CD4-positive, alpha-beta T cell treated with Interleukin-15 for 4 hours (primary cell): ENCODE measurements at regions not wholly inside any gene's neighbourhood (a gene's known extent, or its start where the extent isn't known, plus 50 kb on each side); places are given as distances from the start of the nearest gene placed in this dataset.

ENCODE experiments used
- DNase-seq: peaks from one replicate; pipeline ENCODE4 v3.0.0-alpha.2; 2020; ENCODE audit warnings: low spot score

DNA sequence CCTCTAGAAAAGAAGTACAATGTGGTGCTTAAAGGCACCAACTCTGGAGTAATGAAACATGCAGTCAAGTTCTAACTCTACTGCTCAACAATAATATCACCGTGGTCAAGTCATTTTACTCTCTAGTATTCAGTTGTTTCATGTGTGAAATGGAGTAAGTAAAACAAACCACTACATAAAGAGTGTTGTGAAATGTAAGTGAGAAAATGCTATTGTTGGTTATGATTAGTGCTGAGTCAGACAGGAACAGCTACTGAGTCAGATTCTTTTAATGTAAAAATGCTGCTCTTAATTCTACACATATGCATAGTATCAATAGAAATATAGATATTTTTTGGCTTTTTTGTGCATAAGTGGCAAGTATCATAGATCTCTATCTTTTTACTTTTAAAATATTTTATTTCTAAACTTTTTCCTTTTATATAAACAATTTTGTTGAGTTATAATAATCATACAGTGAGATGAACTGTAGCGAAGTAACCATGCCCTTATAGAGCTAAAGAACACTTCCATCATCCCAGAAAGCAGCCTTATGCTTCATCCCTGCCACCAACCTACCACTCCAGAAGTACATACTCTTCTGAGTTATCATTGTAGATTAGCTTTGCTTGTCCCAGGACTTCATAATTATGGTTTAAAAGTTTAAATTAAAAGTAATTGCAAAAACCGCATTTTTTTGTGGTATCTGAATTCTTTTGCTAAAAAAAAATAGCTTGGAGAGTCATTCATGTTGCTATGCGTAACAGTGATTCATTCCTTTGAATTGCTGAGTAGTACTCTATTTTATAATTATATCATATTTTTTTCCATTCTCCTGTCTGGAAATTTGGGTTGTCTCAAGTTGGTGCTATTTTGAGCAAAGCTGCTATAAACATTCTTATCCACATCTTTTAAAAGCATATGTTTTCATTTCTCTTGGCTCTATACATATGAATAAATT, 548.2 kb upstream of the CLINT1 start:
- DNase-seq, result no peak

DNA sequence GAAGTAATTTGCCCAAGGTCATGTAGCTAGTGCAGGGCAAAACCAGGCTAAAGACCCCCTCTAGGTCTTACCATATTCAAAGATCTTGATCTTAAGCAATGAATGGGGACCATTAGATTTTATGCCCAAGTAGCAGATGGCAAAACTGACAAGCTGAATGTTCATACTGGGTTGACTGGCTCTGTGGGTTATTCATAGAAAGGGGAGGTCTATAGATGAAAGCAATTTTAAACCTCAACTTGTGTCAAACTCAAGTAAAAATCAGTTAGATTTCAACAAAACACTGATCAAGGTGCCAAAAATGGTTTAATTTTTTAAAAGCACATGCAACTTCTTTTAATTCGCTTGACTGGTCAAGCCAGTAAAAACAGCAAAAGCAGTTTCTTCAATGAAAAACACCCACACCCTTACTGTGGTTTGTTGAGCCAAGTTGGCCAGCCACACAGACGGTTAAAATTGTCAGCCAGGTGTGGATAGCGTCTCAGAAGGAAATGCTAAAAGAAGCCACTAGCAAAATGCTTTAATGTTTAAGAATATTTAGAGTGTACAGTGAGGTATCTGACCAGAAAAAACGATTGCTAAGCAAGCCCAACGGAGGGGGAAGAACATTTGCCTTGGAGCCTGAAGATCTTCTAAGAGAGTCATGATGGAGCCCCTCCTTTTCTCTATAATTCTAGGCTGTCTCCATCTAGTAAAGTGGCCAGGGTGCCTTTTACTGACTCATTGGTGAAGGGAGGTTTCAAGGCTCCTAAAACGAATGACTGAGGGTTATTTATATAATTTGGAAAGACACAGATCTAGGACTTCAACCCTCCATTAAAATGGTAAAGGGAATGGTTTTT, 539.6 kb upstream of the CLINT1 start:
- DNase-seq, result no peak

DNA sequence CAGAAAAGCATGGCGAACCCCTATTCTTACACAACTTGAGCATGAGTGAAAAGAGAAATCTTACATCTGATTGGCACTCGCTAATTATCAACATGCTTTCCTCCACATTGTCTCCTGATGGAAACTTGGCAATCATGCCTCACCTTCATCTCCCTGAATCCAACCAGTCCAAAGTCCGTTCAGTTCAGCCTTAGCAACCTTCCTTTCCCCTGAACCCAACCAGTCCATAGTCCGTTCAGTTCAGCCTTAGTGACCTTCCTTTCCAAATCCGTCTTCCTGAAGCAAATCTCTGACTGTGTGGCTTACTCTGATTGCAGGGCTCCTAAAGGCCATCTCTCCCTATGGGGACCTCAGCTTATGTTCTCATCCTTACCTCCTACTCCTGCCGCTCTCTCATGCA, 538.3 kb upstream of the CLINT1 start:
- no peak for DNase-seq

DNA sequence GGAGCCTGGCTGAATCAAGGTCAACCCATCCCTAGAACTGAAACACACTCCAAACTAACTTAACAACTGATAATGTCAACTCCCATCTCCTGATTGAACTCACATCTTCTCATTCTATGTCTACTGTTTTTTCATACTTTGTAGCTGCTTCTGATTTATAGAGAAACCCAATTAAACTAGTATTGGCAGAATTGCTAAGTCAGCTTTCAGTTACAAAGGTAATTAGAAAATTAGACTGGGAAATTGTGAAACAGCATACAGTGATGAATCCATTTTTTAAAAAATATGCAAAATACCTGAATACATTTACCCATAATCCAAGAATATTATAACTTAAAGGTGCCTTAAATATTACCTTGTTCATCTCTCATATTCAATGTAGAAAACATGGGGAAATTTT, 535.2 kb upstream of the CLINT1 start:
- no peak for DNase-seq

DNA sequence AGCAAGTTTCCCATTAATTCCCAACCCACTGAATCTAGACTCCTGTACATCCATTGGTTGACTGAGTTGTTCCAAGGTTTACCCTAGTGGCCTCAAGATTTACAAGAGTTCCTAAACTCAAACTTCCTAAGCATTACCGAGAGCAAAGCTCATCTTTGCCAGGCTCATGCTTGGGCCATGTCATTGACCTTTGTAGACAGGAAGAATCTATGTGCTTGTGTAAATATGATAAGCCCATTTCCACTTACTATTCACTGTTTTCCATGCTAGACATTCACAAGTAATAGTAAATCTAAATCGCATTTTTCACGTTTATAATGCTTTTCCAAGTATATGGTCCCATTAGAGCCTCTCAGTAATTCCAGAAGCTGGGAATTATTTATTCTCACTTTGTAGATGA, 534.5 kb upstream of the CLINT1 start:
- no peak for DNase-seq

DNA sequence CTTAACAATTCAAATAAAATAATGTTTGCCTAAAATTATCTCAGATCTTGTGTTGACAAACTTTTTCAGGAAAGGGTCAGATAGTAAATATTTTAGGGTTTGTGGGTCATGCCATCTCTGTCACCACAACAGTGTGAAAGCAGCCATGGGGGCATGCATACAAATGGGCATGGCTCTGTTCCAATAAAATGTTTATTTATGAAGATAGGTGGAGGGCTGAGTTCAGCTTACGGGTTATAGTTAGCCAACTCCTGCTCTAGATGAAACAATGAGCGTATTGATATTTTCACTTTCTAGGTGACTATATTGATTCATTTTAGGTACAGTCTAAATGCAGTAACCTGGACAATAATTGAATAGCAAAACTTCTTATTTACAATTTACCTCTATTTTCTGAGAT, 533.8 kb upstream of the CLINT1 start:
- DNase-seq, result no peak

DNA sequence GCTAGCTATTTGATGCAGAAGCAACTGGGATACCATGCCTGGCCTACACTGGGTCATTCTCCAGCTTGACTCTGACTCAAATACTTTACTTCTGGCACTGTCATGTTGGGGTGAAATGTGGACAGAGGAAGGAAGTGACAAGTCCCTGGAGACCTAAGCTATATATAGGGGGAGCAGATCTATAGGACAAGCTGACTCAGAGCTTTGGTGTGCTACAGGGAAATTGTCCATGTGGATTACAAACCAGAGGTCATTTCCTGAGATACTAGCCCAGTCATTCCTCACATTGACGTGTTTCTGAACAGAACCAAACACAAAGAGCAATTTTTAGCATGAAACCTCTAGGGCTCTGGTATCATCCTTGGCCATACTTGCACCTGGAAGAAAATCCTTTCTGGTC, 531.6 kb upstream of the CLINT1 start:
- DNase-seq, result no peak

DNA sequence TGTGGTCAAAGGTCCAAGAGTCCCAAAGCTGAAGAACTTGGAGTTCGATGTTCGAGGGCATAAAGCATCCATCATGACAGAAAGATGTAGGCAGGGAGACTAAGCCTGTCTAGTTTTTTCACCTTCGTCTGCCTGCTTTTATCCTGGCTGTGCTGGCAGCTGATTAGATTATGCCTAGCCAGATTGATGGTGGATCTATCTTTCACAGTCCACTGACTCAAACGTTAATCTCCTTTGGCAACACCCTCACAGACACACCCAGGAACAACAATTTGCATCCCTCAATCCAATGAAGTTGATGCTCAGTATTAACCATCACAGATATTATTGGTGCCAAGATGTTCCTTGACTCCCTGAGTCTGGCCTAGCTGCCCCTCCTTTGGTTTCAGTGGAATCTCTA, 530.8 kb upstream of the CLINT1 start:
- no peak for DNase-seq

DNA sequence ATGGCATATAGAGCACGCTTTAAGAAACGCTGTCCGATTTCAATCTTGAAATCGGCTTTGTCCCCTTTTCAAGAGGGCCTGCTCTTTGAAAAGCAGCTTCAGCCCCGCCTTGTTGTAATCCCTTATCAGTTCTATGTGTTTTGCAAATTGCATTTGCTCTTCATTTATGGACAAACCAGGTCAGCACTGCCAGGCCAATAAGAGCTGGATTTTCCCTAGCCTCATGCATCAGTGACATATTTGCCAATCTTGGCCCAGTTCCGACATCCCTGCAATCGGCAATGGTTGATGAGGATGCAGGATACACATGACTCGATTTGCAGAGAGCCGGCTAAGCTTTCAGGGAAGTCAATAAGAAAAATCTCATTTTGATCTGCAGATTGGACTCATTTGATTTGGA, 529.1 kb upstream of the CLINT1 start:
- no peak for DNase-seq

DNA sequence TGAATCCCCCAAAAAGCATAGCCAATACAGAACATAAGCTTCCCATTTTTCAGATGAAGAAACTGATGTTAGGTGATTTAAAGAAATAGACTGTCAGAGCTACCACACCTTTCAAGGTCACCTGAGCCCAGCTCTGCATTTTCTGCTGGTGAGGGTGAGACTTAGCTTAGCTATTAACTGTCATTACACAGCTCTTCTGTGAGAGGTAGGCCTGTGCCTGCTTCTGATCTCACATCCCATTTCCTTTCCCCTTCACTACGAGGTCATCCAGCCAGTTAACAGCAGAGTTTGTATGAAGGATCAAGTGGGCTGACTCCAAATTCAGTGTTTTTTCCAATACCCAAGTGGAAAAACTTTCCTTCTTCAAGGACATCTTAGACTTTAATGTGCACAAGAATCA, 528.6 kb upstream of the CLINT1 start:
- no peak for DNase-seq

DNA sequence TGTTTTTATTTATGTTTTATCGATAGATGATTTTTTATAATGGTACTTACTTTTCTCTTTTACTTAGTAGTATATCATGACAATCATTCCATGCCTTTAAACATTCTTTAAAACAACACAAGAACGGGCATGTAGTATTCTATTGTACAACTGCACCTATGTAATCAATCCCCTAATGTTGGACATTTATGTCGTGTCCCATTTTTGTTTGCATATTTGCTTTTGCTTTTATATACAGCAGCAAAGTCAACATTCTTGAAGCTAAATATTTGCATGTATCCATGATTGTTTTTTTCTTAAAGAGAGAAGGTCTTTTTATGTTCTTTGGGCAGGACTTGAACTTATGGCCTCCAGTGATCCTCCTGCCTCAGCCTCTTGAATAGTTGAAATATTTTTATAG, 527.0 kb upstream of the CLINT1 start:
- no peak for DNase-seq

DNA sequence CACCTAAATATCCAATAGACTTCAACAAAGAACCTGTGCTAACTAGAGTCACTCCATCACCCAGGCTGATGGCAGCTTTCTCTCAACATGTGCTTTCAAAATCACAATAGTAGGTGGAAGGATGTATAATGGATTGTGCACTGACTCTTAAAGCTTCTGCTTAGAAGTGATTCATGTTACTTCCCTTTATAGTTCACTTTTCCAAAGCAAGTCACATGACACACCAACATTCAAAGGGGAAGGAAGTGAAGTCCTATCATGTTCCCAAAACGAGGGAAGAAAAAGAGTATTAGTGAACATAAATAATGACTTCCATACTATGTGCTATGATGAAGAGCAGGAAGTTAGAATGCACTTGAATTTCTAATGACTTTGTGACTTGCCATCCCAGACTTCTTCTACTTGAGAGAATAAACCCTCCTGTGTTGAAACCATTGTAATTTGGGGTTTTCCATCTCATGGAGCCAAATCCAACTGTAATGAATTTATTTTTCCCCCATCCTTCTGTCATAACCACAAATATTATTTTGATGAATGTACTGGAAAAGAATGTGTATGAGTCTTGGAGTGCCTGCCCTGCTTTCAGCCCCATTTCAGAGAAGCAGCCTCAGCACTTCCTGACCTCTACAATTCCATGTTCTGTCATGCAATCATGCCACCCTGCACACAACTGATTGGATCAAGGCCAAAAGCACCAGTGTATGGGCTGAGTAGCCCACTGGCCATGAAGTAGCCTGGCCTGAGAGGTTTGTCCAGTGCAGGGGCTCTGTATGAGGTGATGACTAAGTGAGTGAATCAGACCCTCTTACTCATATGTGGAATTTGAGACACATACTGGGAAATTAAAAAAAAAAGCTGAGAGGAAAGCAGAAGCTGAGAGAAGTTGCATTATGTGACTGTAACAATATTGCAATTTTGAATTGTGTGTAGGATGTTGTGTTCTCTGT, 525.9 kb upstream of the CLINT1 start:
- no peak for DNase-seq

DNA sequence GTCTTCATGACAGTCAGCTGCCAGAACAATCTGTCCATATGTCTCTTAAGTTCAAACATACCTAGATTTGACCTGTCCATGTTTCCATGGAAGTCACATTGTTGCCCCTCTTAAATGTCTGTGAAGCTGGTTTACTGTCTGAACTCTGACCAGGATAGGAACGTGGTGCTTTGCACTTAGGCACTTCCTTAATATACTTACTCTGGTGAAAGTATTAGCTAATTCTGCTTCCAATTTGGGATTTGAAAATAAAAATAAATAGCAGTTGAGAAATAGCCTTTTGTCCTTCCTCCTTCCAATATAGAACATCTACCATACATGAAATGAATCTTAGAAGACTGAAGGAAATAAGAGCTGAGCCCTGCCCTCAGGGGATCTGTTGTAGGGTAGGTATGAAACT, 524.5 kb upstream of the CLINT1 start:
- no peak for DNase-seq

DNA sequence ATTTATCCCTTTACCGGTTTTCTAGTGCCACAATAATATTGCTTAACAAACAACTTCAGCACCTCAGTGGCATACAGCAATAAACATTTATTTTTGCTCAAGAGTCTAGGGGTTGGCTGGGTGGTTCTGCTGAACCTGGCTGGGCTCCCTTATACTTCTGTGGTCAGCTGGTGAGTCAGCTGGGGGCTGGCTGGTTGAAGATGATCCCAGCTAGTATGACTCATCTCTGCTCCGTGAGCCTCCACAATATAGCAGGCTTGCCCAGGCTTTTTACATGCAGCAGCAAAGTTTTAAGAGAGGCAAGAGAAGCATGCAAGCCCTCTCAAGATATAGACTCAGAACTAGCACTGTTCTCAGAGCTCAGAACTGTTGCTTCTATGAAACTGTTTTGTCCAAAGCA, 523.5 kb upstream of the CLINT1 start:
- DNase-seq, result no peak

DNA sequence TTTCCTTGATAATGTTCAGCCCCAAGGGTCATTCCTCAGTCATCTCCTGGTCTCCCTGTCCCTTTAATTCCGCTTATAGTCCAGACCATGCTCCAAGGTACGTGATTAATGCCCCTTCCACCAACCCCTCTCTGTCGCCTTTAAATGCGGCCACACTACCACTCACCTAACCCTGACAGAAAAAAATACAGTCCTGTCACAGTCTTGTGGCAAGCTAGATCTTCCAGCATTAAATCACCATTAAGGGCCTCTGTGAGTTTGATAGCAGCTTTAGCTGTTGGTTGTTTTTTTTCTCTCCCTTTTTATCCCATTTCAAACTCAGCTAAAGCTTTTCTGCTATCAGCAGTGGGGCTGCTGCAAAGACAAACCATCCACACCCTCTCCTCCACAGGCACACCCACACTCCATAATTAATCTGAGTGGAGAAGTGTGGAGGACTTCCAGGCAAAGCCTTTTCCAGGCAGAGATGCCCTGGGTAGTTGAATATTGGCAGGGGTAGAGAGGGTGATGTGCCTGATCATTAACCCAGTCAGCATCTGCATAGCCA, 522.7 kb upstream of the CLINT1 start:
- DNase-seq, result no peak

DNA sequence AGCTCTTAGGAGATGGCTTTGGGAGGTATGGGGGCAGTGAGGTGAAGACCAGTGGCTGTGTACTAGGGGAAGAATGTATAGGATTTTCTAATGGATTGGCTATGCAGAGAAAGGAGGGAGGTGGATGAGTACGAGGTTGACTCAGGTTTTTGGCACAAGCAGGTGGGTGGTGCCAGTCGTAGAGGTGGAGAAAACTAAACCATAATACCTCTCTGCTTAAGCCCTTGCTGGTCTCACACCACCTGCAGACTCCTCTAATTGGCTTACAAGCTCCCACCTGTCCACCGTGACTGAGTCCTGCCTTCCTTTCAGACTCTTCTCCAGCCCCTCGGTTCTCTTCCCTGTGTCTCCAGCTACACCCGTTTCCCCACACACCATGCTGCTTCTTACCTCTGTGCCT, 521.7 kb upstream of the CLINT1 start:
- DNase-seq, result no peak

DNA sequence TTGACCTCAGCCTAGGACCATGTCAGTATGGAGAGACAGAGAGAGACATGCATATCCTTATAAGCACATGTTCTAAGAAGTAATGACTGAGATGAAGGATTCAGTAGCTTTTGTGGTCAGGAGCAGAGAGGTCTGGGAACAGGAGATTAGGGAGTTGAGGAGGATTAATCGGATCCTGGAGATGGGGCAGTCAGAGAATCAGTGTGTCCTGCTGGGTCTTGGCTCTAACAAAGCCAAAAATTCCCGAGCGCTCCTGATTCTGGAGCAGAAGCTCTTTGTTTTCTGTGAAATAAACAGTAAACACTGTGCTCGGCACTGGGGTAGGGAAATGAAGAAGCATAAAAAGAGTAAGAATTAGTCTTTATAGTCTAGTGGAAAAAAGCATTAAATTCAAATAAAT, 520.0 kb upstream of the CLINT1 start:
- DNase-seq, result no peak

DNA sequence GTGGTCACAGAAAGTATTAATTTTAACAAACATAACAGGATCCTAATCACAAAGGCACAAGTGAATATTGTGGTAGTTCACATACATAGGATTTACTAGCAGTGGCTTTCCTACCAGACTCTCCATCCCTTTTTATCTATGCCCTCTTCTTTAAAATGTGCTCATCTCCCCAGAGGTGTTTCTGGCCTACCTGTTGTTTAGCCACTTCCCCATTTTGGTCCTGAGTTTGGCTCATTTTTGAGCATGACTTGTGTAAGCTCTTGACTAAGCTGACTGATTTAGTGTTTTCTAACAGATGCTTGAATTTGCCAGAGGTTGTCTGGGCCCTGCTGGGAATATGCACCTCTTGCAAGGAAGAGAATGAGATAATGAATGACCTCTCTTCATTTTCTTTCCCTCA, 517.7 kb upstream of the CLINT1 start:
- DNase-seq, result no peak

DNA sequence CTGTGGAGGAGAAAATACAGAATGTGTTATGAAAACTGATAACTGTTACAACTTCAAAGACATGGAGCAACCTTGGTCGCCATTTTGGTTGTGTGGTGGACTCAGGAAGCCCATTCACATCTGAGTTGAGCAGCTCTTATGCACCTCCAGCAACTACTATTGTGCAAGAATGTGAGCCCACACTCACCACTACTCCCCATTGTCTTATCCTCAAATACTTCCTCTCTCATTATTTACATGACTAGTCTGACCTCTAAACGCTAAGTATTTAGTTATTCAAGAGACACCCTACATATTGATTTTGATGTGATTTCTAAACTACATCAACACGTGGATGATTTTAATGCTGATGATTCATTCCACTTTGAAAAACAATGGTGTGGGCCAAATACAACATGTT, 516.6 kb upstream of the CLINT1 start:
- no peak for DNase-seq

DNA sequence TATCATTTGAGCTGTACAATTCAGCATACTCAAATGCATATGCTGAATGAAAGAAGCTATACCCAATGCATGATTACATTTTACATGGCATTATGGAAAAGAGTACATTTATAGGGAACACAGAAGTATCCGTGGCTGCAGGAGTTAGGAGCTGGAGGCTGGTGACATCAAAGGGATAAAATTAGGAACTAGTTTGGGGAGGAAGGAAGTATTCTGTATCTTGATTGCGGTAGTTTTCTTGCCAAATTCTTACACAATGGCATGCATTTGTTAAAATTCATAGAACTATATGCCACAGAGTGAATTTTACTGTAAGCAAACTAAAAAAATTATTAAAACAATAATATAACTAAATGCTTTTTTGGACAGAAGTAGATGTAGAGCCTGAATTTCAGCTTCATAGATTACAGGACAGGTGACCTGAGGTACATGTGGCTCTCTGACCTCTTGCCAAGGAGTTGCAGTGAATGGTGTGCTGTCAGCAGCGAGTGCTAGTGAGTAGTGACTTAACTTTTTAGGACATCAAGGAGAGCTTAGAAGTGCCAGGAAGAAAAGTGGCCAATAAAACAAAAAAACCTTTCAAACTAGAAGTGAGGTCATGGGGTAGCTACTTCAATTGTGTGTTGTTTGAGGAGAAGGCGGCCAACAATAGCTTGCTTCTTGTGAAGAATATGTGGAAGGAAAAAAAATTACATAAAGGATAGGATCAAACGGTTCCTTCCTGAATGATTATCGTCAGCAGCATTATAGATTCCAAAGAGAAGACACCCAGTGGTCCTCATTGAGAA, 514.9 kb upstream of the CLINT1 start:
- no peak for DNase-seq

DNA sequence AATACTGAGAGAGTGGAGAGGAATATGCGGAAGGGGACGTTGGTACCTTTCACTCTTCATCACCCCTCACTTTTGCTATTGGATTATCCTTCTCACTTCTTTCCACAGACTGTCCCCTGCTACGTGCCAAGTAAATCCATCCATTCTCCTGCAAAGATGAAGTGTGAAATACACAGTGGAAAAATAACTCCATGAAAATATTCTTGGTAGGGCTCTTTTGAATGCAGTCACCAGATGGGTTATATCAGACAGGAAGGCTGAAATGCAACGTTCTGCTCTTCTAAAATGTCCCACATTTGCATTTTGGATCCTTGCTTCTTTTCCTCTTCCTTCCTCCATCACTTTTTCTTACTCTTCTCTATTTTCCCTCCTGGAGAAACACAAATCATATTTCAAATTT, 510.3 kb upstream of the CLINT1 start:
- DNase-seq, result no peak
